Vagina (tissue), 2 donors: ENCODE measurements at regions not wholly inside any gene's neighbourhood (a gene's known extent, or its start where the extent isn't known, plus 50 kb on each side); places are given as distances from the start of the nearest gene placed in this dataset.

Experiments
- DNase-seq, 2 donors: peaks; one replicate each; pipeline ENCODE4 v3.0.0-alpha.2; 2017; ENCODE audit errors: extremely low spot score in 2 of 2
- H3K27ac ChIP-seq: fragments of 200-600 bp; sonication (generic); one replicate; pipeline ENCODE4 v1.5.1; 2019
- H3K27me3 ChIP-seq: fragments of 200-600 bp; sonication (generic); one replicate; pipeline ENCODE4 v1.5.1; 2019
- H3K36me3 ChIP-seq, 2 donors: fragments of 200-600 bp; sonication (generic); one replicate each; pipeline ENCODE4 v1.5.1; 2017 to 2019
- H3K4me1 ChIP-seq: fragments of 200-600 bp; sonication (generic); one replicate; pipeline ENCODE4 v1.5.1; 2019
- H3K4me3 ChIP-seq, 2 donors: fragments of 200-600 bp; sonication (generic); 1 replicate in 1 of 2; 2 replicates in 1 of 2; pipeline ENCODE4 v1.5.1; 2016 to 2019
- H3K9me3 ChIP-seq: fragments of 200-600 bp; sonication (generic); one replicate; pipeline ENCODE4 v1.5.1; 2019
- POLR2A ChIP-seq, 2 donors: fragments of 450-650 bp; IDR thresholded peaks; one replicate each; pipeline ENCODE4 v1.6.1; 2017; ENCODE audit warnings: antibody characterized with exemption in 2 of 2, mild to moderate bottlenecking in 2 of 2, moderate library complexity in 2 of 2
- POLR2AphosphoS5 ChIP-seq, 2 donors: sonication (generic); formaldehyde crosslinking; IDR thresholded peaks; one replicate each; pipeline ENCODE4 v1.9.0; 2017; ENCODE audit warnings: antibody characterized with exemption in 2 of 2, mild to moderate bottlenecking in 2 of 2, low read depth in 1 of 2; ENCODE audit not compliant: insufficient read depth in 1 of 2
- intact Hi-C: fragments of 100-400 bp; cut with DNase I; formaldehyde crosslinking; loops from one replicate; pipeline ENCODE4 v1.15.1; 2023
- TF ChIP-seq, protein P1 (sequence below), 3 experiments: fragments of 450-650 bp in 2 of 3; fragments of 200-600 bp in 1 of 3; sonication (generic) in 1 of 3; IDR thresholded peaks; one replicate each; pipeline ENCODE4 v1.5.1; 2017 to 2019; ENCODE audit warnings: antibody characterized with exemption in 3 of 3, mild to moderate bottlenecking in 2 of 3, moderate library complexity in 2 of 3

DNA sequence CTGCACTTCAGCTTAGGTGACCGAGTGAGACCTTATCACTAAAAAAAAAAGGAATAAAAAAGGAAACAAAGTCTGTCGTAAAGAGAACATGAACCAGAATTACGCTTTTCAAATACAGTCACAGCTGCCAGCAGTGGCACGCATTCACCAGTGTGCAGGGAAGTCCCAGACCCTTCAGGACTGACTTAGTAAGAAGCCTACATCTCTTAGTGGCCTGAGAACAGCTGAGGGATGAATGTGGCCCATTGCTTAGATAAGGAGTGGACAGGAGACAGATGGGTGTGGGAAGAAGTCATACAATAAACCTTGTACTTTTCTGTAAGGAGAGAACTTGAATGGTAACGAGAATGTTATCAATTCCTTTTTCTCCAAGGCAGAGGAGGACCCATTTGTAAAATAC, 178.5 kb downstream of the JCAD start:
- Histone ChIP-seq H3K9me3 (no peaks in the 10 kb centered on the region), H3K27me3 (no peaks in the 10 kb centered on the region), H3K36me3 (no peaks in the 10 kb centered on the region), H3K4me3 (no peak overlapping the region), H3K27ac (no peak overlapping the region), H3K4me1 (peaks cover 20% of the 10 kb centered on the region)
- TF ChIP-seq POLR2AphosphoS5 (IDR thresholded peaks at IDR 0.05; ENCODE audit: insufficient read depth in 1 of 2, low read depth in 1 of 2) (no peak), POLR2A (IDR thresholded peaks at IDR 0.05) (no peak)
- TF ChIP-seq, protein P1, sequence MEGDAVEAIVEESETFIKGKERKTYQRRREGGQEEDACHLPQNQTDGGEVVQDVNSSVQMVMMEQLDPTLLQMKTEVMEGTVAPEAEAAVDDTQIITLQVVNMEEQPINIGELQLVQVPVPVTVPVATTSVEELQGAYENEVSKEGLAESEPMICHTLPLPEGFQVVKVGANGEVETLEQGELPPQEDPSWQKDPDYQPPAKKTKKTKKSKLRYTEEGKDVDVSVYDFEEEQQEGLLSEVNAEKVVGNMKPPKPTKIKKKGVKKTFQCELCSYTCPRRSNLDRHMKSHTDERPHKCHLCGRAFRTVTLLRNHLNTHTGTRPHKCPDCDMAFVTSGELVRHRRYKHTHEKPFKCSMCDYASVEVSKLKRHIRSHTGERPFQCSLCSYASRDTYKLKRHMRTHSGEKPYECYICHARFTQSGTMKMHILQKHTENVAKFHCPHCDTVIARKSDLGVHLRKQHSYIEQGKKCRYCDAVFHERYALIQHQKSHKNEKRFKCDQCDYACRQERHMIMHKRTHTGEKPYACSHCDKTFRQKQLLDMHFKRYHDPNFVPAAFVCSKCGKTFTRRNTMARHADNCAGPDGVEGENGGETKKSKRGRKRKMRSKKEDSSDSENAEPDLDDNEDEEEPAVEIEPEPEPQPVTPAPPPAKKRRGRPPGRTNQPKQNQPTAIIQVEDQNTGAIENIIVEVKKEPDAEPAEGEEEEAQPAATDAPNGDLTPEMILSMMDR (IDR thresholded peaks at IDR 0.05): no peak
- intact Hi-C loops: no loop called here
- peak in 1 of 2 donors; percentile 76 for DNase-seq

DNA sequence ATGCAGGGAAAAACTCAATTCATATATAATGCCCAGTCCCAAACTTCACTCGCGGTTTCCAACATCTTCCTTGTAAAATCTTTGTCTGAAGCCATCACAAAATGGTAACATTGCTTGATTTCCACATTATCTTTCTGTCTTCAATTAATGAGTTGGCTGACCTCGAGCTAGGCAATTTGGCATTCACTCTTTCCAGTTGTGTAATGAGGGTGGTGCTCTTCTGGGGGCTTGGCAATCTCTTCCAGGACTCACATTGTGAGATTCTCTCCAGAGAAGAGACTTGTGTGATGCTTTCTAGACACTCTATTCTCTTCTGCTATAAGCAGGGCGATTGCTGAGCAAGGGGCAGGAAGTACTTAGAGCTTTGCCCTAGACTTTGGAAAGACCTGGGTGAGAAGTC, 179.5 kb downstream of the JCAD start:
- intact Hi-C loops: no loop called here
- Histone ChIP-seq H3K27me3 (no peaks in the 10 kb centered on the region), H3K27ac (no peak overlapping the region), H3K9me3 (no peaks in the 10 kb centered on the region), H3K36me3 (no peaks in the 10 kb centered on the region), H3K4me1 (peaks cover 20% of the 10 kb centered on the region), H3K4me3 (no peak overlapping the region)
- TF ChIP-seq POLR2A (IDR thresholded peaks at IDR 0.05): no peak
- no peak for TF ChIP-seq POLR2AphosphoS5 (IDR thresholded peaks at IDR 0.05; ENCODE audit: insufficient read depth in 1 of 2, low read depth in 1 of 2)
- TF ChIP-seq, protein P1 (IDR thresholded peaks at IDR 0.05): no peak
- peak in 1 of 2 donors; percentile 77 for DNase-seq

DNA sequence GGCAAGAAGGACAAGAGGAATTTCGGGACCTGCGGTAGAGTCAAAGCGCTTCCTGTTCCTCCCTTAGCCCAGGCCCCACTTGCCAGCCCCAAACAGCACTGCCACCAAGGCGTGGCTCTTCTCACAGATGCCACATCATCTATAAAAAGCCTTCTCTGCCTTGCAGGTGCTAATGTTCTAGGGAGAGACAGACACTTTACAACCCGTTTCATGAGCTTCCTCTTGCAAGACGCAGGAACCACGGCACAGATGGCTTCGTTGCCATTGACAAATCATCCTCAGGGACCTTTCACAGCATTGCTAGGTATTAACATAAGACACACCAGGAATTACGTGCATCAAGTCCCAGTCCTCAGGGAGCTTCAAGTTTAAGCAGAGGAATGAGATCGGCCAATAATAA, 180.9 kb downstream of the JCAD start:
- intact Hi-C loops: no loop called here
- no peak for TF ChIP-seq POLR2AphosphoS5 (IDR thresholded peaks at IDR 0.05; ENCODE audit: insufficient read depth in 1 of 2, low read depth in 1 of 2)
- no peak for TF ChIP-seq POLR2A (IDR thresholded peaks at IDR 0.05)
- H3K27ac ChIP-seq: no peak overlapping the region
- no peaks in the 10 kb centered on the region for H3K27me3 ChIP-seq
- no peaks in the 10 kb centered on the region for H3K36me3 ChIP-seq
- DNase-seq: no peak
- no peaks in the 10 kb centered on the region for H3K9me3 ChIP-seq
- no peak overlapping the region for H3K4me3 ChIP-seq
- H3K4me1 ChIP-seq: peaks cover 20% of the 10 kb centered on the region

DNA sequence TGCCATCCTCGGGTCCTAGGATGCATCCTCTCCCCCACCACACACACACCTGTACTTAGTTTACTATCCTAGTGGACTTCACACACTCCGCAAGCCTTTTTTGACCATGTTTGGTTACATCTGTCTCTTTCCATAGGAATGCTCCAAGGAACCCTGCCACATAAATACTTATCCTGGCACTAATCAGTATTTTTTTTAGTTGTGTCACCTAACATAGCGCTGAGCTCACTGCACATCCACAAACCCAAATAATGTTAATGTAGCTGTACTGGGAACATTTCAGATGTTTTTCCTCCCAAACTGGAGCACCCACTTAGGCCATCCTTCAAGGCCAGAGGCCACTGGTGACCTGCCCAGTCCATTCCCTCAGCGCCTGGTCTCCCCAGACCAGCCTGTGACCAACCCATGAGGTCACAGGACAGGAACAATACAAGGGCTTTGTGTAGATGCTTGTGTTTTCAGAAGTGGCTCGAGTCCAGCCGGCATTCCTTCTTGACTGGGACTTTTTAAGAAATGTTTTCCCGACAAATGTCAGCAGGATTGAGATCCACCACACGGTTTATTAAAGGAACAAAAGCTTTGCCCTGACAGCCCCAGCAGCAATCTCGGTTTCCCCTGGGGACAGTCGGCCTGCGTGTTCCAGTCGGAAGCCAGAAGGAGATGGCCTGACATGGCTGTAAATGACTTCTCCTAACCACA, 181.4 kb downstream of the JCAD start:
- intact Hi-C loops: no loop called here
- Histone ChIP-seq H3K27me3 (no peaks in the 10 kb centered on the region), H3K4me1 (peaks cover 20% of the 10 kb centered on the region), H3K27ac (no peak overlapping the region), H3K4me3 (no peak overlapping the region), H3K9me3 (no peaks in the 10 kb centered on the region), H3K36me3 (no peaks in the 10 kb centered on the region)
- TF ChIP-seq, protein P1 (IDR thresholded peaks at IDR 0.05): no peak
- no peak for TF ChIP-seq POLR2AphosphoS5 (IDR thresholded peaks at IDR 0.05; ENCODE audit: insufficient read depth in 1 of 2, low read depth in 1 of 2)
- TF ChIP-seq POLR2A (IDR thresholded peaks at IDR 0.05): no peak
- peak in 1 of 2 donors; percentile 82 for DNase-seq

DNA sequence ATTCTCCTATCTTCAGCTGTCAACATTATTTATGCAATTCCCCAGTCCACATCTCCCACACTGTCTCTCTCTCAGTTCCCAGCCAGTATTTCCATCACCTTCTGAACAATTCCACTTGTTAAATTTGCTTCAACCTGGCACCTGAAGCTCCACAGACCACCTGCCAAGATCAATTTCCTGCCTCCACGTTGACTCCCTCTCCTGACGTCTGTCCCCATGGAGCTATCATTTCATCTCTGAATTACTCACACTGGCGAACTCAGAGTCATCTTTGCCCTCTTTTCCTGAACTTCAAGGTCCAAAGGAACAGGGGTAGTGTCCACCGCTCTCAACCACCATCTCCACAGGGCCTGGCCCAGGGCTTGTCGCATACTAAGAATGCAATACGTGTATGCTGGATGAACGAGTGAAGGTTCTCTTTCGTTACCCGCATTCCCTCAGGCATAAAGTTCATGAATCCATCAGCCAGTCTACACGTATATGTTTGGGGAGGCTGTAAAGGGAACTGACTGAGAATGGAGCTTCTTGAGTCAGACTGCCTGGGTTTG, 183.3 kb downstream of the JCAD start:
- no peaks in the 10 kb centered on the region for H3K9me3 ChIP-seq
- H3K27me3 ChIP-seq: no peaks in the 10 kb centered on the region
- H3K36me3 ChIP-seq: no peaks in the 10 kb centered on the region
- H3K27ac ChIP-seq: no peak overlapping the region
- no peak for TF ChIP-seq POLR2AphosphoS5 (IDR thresholded peaks at IDR 0.05; ENCODE audit: insufficient read depth in 1 of 2, low read depth in 1 of 2)
- TF ChIP-seq POLR2A (IDR thresholded peaks at IDR 0.05): no peak
- TF ChIP-seq, protein P1 (IDR thresholded peaks at IDR 0.05): no peak
- intact Hi-C loops: no loop called here
- peaks cover 12% of the 10 kb centered on the region for H3K4me1 ChIP-seq
- no peak overlapping the region for H3K4me3 ChIP-seq
- no peak for DNase-seq
